ENCODE measurements at regions not wholly inside any gene's neighbourhood (a gene's known extent, or its start where the extent isn't known, plus 50 kb on each side); places are given as distances from the start of the nearest gene placed in this dataset.

- TF ChIP-seq CTCF (conservative IDR thresholded peaks at IDR 0.05 in 1 of 2, IDR thresholded peaks at IDR 0.05 in 1 of 2; ENCODE audit: extremely low read depth in 1 of 2, insufficient read depth in 1 of 2, low read depth in 1 of 2, low read length in 2 of 2) (no peak), EZH2 (IDR thresholded peaks at IDR 0.05; ENCODE audit: borderline replicate concordance, low read length) (no peak)
Measured at GRCh38 chr6:168739381-168739780, 298.4 kb downstream of the SMOC2 start.

Data from mammary epithelial cell (primary cell).